HG02798 (cell line): ENCODE measurements at regions not wholly inside any gene's neighbourhood (a gene's known extent, or its start where the extent isn't known, plus 50 kb on each side); places are given as distances from the start of the nearest gene placed in this dataset.
"Not testable (repeated sequence)": the region's sequence is repeated elsewhere in the genome, so short reads cannot be mapped to it uniquely, and the experiment has no call there.

Experiments
- ATAC-seq: cut with Tn5 transposase; IDR thresholded peaks from one replicate; pipeline ENCODE4 v1.9.1; 2021; ENCODE audit warnings: mild to moderate bottlenecking; ENCODE audit not compliant: unreplicated experiment, poor library complexity

- no peak for ATAC-seq
Observed at GRCh38 chrX:50967736-50968135, 57.2 kb downstream of the BMP15 start.

GRCh38 chrX:50968871-50969635 is 58.5 kb downstream of the BMP15 start:
- not testable (repeated sequence) for ATAC-seq

- peak; percentile 56 for ATAC-seq
Observed at GRCh38 chrX:50971395-50971794, 60.9 kb downstream of the BMP15 start.

DNA sequence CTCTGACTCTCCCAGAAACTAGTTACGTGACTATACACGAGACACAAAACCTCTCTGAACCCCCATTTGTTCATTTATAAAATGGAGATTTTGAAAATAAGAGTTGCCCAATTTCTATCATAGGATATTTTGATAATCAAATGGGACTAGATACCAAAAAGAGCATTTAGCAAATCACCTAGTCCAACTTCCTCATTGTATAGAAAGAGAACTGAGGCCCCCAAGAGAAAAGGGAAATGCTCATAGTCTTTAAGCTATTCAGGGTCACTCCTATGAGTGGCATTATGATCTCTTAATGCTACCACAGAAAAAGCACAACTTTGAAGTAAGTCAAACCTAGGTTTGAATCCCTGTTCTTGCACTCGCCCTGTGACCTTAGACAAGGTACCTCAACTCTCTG is 62.7 kb downstream of the BMP15 start:
- ATAC-seq = no peak

DNA sequence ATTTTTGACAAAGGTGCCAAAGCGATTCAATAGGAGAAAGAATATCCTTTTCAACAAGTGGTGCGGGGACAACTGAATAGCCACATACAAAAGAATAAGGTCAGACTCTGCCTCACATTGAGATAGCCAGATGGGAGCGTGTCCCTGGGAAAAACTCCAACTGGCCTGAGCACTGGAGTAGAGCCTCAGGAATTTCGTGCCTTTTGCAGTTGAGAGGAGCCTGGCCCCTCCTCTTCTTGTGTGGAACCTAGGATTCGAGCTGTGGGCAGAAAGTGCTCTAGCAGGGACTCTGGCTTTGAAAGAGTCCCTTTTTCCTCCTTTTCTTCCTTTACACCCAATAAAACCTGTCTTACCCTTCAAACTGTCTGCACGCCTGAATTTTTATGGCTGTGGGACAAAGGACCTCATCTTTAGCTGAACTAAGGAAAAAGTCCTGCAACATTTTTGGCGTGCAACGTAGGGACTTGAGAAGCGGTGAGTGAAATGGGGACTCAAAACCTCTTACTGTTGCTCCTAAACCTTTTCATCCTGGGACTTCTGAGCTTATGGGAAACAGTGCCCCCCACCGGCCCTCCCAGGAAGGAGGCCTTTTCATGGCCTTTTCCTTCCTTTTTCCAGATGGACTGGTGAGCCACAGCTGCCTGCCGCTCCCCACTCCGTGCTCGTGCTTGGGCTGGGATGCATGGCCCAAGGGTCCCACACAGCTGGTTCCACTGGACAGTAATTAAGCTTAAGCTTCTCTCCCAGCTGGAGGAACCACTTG is 68.6 kb downstream of the BMP15 start:
- no peak for ATAC-seq

DNA sequence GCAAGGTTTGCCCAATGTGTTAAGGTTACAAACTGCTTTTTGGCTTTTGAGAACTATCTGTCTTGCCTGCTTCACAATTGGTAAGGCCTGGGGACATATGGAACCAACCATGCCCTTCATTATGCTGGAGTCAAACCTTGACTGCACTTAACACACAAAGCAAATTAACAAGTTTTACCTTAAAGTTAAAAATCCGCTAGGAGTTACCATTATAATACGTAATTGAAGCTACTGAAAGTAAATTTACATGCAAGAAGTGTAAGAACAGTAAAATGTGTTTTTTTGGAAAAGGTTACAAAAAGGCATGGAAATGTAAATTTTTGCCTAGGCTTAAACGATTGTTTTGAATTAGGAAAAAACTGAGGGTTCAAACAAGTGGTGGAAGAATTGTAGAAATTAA is 69.7 kb downstream of the BMP15 start:
- ATAC-seq = no peak

GRCh38 chrX:50988649-50989048 is 78.1 kb downstream of the BMP15 start:
- ATAC-seq = no peak

DNA sequence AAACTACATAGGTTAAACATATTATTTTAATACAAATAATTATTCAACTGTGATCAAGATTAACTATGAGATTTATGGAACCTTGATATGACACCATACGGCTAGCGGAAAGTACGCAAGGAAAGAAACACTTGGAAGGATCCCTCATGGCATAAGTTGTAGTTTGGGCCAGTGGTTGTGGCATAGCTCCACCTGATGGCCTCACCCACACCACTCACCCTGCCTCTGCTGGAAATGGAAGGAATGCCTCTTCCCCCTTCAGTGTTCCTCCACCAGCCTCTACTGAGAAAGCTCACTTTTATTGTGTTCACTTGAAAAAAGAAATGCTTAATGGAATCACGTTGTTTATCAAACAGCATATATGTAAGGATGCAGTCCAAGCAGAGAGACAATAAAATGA is 86.4 kb downstream of the BMP15 start:
- no peak for ATAC-seq

- ATAC-seq = not testable (repeated sequence)
Observed at GRCh38 chrX:51000384-51000783, 89.8 kb downstream of the BMP15 start.

- ATAC-seq = not testable (repeated sequence)
Observed at GRCh38 chrX:51001733-51002632, 91.4 kb downstream of the BMP15 start.

GRCh38 chrX:51006064-51006463 is 95.5 kb downstream of the BMP15 start:
- no peak for ATAC-seq

DNA sequence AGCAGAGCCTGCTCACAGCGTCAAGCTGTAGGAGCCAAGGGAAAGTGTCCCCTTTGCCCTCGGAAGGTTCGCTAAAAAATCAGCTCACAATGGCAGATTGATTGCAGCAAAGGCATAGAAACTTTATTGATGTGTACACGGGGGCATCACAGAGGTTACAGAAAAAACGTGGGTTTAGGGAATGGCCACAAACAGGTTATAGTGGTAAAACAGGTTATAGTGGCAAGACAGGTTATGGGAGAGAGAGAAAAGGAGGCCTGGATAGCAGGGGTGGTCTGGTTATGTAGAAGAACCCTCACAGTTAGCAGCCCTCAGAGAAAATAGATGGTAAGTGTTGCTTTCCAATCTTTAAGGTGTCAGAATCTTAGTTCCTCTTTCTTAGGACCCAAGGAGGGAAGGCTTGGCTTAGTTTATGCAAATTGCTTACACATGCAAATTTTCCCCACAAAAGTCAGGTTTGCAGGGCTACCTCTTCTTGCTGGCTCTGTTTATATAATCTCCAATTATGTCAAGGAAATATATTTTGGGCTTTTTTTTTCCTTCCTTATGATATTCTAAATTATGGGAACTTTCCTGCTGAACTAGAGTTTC is 113.7 kb downstream of the BMP15 start:
- ATAC-seq = peak; percentile 57

GRCh38 chrX:51026862-51027261 is 116.3 kb downstream of the BMP15 start:
- ATAC-seq = no peak

GRCh38 chrX:51035746-51036145 is 125.2 kb downstream of the BMP15 start:
- ATAC-seq = no peak

GRCh38 chrX:51047950-51048349 is 137.4 kb downstream of the BMP15 start:
- ATAC-seq = no peak

- ATAC-seq = no peak
Observed at GRCh38 chrX:51053741-51054140, 143.2 kb downstream of the BMP15 start.

DNA sequence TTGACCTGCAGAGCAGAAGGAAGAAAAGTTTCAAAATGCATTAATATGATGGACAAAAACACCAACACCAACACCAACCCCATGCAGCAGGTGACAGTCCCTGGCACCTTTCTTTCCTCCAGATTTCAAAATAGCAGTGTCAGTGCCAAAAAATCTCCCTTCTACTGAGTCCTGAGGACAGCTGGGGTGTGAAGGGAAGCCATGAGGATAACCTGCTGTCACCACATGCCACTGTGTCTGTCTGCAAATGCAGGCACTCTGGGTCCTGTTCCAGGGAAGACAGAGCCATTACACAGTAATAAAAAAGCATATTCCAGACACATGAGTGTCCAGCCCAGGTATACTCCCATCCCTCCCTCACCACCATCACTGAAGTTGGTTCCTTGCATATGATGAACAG is 187.5 kb downstream of the BMP15 start:
- ATAC-seq = no peak

GRCh38 chrX:51119058-51119926 is 208.8 kb downstream of the BMP15 start:
- not testable (repeated sequence) for ATAC-seq

- not testable (repeated sequence) for ATAC-seq
Observed at GRCh38 chrX:51125743-51126142, 206.9 kb upstream of the NUDT10 start.
